GM20000 (cell line): ENCODE measurements at regions not wholly inside any gene's neighbourhood (a gene's known extent, or its start where the extent isn't known, plus 50 kb on each side); places are given as distances from the start of the nearest gene placed in this dataset.

Source experiments
- DNase-seq: peaks from one replicate; pipeline ENCODE4 v3.0.0; 2012; ENCODE audit warnings: low spot score
- CTCF ChIP-seq: IDR thresholded peaks from 2 replicates; pipeline ENCODE4 v1.5.1; 2012; ENCODE audit warnings: mild to moderate bottlenecking, control low read depth; ENCODE audit errors: extremely low read depth, missing control alignments

GRCh38 chr9:109934136-109934856 lies 154.3 kb downstream of the PALM2AKAP2 start:
- no peak for DNase-seq
- no peak for TF ChIP-seq CTCF

GRCh38 chr9:109934857-109935215 lies 154.8 kb downstream of the PALM2AKAP2 start:
- no peak for TF ChIP-seq CTCF
- no peak for DNase-seq

GRCh38 chr9:109935406-109936087 lies 155.5 kb downstream of the PALM2AKAP2 start:
- peak; percentile 36 for DNase-seq
- TF ChIP-seq CTCF: no peak

GRCh38 chr9:109937861-109938453 lies 158.0 kb downstream of the PALM2AKAP2 start:
- TF ChIP-seq CTCF: no peak
- no peak for DNase-seq

GRCh38 chr9:109939698-109940342 lies 159.8 kb downstream of the PALM2AKAP2 start:
- DNase-seq: no peak
- no peak for TF ChIP-seq CTCF

- no peak for DNase-seq
- TF ChIP-seq CTCF: no peak
Measured at GRCh38 chr9:109940561-109940960, 160.6 kb downstream of the PALM2AKAP2 start.

- TF ChIP-seq CTCF: no peak
Measured at GRCh38 chr9:109941771-109942170, 161.8 kb downstream of the PALM2AKAP2 start.

More at GRCh38 chr9:109941771-109942170, 161.8 kb downstream of the PALM2AKAP2 start:
- DNase-seq: no peak
